ENCODE measurements at regions not wholly inside any gene's neighbourhood (a gene's known extent, or its start where the extent isn't known, plus 50 kb on each side); places are given as distances from the start of the nearest gene placed in this dataset.

GRCh38 chr1:219476716-219477115 is 136.2 kb downstream of the ZC3H11B start:
- no peak for DNase-seq (ENCODE audit: low read depth)

- DNase-seq (ENCODE audit: low read depth), result no peak
Measured at GRCh38 chr1:219476116-219476515, 136.8 kb downstream of the ZC3H11B start.

GRCh38 chr1:219472596-219472995 is 140.3 kb downstream of the ZC3H11B start:
- no peak for DNase-seq (ENCODE audit: low read depth)

GRCh38 chr1:219467524-219467923 is 145.4 kb downstream of the ZC3H11B start:
- no peak for DNase-seq (ENCODE audit: low read depth)

- no peak for DNase-seq (ENCODE audit: low read depth)
Measured at GRCh38 chr1:219466766-219467165, 146.1 kb downstream of the ZC3H11B start.

GRCh38 chr1:219465212-219466093 is 147.5 kb downstream of the ZC3H11B start:
- peak; percentile 27 for DNase-seq (ENCODE audit: low read depth)

- no peak for DNase-seq (ENCODE audit: low read depth)
Measured at GRCh38 chr1:219463636-219464035, 149.3 kb downstream of the ZC3H11B start.

- DNase-seq (ENCODE audit: low read depth), result no peak
Measured at GRCh38 chr1:219461981-219462400, 150.9 kb downstream of the ZC3H11B start.

GRCh38 chr1:219460896-219461815 is 151.7 kb downstream of the ZC3H11B start:
- no peak for DNase-seq (ENCODE audit: low read depth)

GRCh38 chr1:219460081-219460895 is 152.6 kb downstream of the ZC3H11B start:
- no peak for DNase-seq (ENCODE audit: low read depth)

- no peak for DNase-seq (ENCODE audit: low read depth)
Measured at GRCh38 chr1:219459351-219460080, 153.4 kb downstream of the ZC3H11B start.

- DNase-seq (ENCODE audit: low read depth), result no peak
Measured at GRCh38 chr1:219446288-219446687, 166.6 kb downstream of the ZC3H11B start.

- no peak for DNase-seq (ENCODE audit: low read depth)
Measured at GRCh38 chr1:219445864-219446263, 167.0 kb downstream of the ZC3H11B start.

GRCh38 chr1:219444474-219444873 is 168.4 kb downstream of the ZC3H11B start:
- DNase-seq (ENCODE audit: low read depth), result no peak

- DNase-seq (ENCODE audit: low read depth), result peak; percentile 52
Measured at GRCh38 chr1:219443763-219444162, 169.1 kb downstream of the ZC3H11B start.

- DNase-seq (ENCODE audit: low read depth), result peak; percentile 80
Measured at GRCh38 chr1:219442611-219443061, 170.3 kb downstream of the ZC3H11B start.

- no peak for DNase-seq (ENCODE audit: low read depth)
Measured at GRCh38 chr1:219441884-219442283, 171.0 kb downstream of the ZC3H11B start.

GRCh38 chr1:219439376-219439775 is 173.5 kb downstream of the ZC3H11B start:
- no peak for DNase-seq (ENCODE audit: low read depth)

GRCh38 chr1:219438386-219438785 is 174.5 kb downstream of the ZC3H11B start:
- no peak for DNase-seq (ENCODE audit: low read depth)

GRCh38 chr1:219434923-219435297 is 178.0 kb downstream of the ZC3H11B start:
- no peak for DNase-seq (ENCODE audit: low read depth)
